SK-N-SH (cell line): ENCODE measurements at regions not wholly inside any gene's neighbourhood (a gene's known extent, or its start where the extent isn't known, plus 50 kb on each side); places are given as distances from the start of the nearest gene placed in this dataset.

ENCODE experiments used
- CTCF ChIA-PET: fragments of 300-600, 350-600 bp; formaldehyde crosslinking; extraction: SDS; loops from one replicate; lab custom pipeline; 2021; lab: Yijun Ruan, JAX
- POLR2A ChIA-PET: fragments of 350-600 bp; sonication (Branson Sonifier 250); formaldehyde crosslinking; extraction: SDS; loops from one replicate; lab custom pipeline; 2020; ENCODE audit warnings: antibody characterized with exemption, inconsistent platforms; lab: Yijun Ruan, JAX
- DNase-seq: peaks from one replicate; pipeline ENCODE4 v3.0.0; 2012
- H2AFZ ChIP-seq: fragments of 200-600 bp; sonication (generic); 2 replicates; pipeline ENCODE4 v1.8.1; 2016; ENCODE audit warnings: antibody characterized with exemption, mild to moderate bottlenecking, low read depth
- H3F3A ChIP-seq: fragments of 200-600 bp; sonication (generic); replicated peaks from 2 replicates; pipeline ENCODE3; 2016; ENCODE audit warnings: antibody characterized with exemption, mild to moderate bottlenecking; ENCODE audit not compliant: insufficient read depth
- H3K27ac ChIP-seq, 2 experiments: fragments of 200-500 bp in 1 of 2; fragments of 200-600 bp in 1 of 2; sonication (Bioruptor generic) in 1 of 2; sonication (generic), shearing (Covaris generic) in 1 of 2; 2 replicates each; pipeline versions ENCODE4 v1.5.1 to v1.6.1; 2014 to 2016; ENCODE audit warnings: low read depth in 2 of 2, inconsistent platforms in 1 of 2, low read length in 1 of 2, mild to moderate bottlenecking in 1 of 2, mixed read lengths in 1 of 2
- H3K27me3 ChIP-seq: fragments of 200-600 bp; sonication (generic), shearing (Covaris generic); 2 replicates; pipeline ENCODE4 v1.6.1; 2016; ENCODE audit warnings: mixed run types; ENCODE audit not compliant: insufficient read depth
- H3K36me3 ChIP-seq, 2 experiments: fragments of 200-500 bp in 1 of 2; fragments of 200-600 bp in 1 of 2; sonication (Bioruptor generic) in 1 of 2; sonication (generic) in 1 of 2; replicated peaks in 1 of 2; 2 replicates each; pipeline versions ENCODE3 to v1.5.1; 2014 to 2016; ENCODE audit warnings: low read length in 1 of 2, mild to moderate bottlenecking in 1 of 2; ENCODE audit not compliant: insufficient read depth in 2 of 2, control insufficient read depth in 1 of 2
- H3K4me1 ChIP-seq, 2 experiments: fragments of 200-500 bp in 1 of 2; fragments of 200-600 bp in 1 of 2; sonication (Bioruptor generic) in 1 of 2; sonication (generic), shearing (Covaris generic) in 1 of 2; 2 replicates each; pipeline versions ENCODE4 v1.5.1 to v1.6.1; 2014 to 2016; ENCODE audit warnings: low read depth in 1 of 2, low read length in 1 of 2, mixed run types in 1 of 2; ENCODE audit not compliant: insufficient read depth in 2 of 2, control insufficient read depth in 1 of 2
- H3K4me2 ChIP-seq: fragments of 200-600 bp; sonication (generic), shearing (Covaris generic); 2 replicates; pipeline ENCODE4 v1.6.1; 2017; ENCODE audit warnings: mixed run types
- H3K4me3 ChIP-seq, 2 experiments: fragments of 200-500 bp in 1 of 2; fragments of 200-600 bp in 1 of 2; sonication (Bioruptor generic) in 1 of 2; sonication (generic), shearing (Covaris generic) in 1 of 2; 2 replicates each; pipeline versions ENCODE4 v1.5.1 to v1.8.1; 2014 to 2016; ENCODE audit warnings: low read depth in 2 of 2, inconsistent platforms in 1 of 2, low read length in 1 of 2, mild to moderate bottlenecking in 1 of 2, mixed read lengths in 1 of 2, moderate library complexity in 1 of 2
- H3K79me2 ChIP-seq: fragments of 200-600 bp; sonication (generic); 2 replicates; pipeline ENCODE4 v1.8.1; 2017; ENCODE audit warnings: mild to moderate bottlenecking; ENCODE audit not compliant: insufficient read depth
- H3K9ac ChIP-seq: fragments of 200-600 bp; sonication (generic); 2 replicates; pipeline ENCODE4 v1.6.1; 2017; ENCODE audit warnings: mixed run types
- H3K9me2 ChIP-seq: fragments of 200-600 bp; sonication (generic); 2 replicates; pipeline ENCODE4 v1.6.1; 2017; ENCODE audit warnings: mixed run types
- H3K9me3 ChIP-seq: fragments of 200-600 bp; sonication (generic); 2 replicates; pipeline ENCODE4 v1.6.1; 2017; ENCODE audit warnings: mixed run types, mild to moderate bottlenecking, moderate library complexity
- H4K20me1 ChIP-seq: fragments of 200-600 bp; sonication (generic); 2 replicates; pipeline ENCODE4 v1.6.1; 2017; ENCODE audit warnings: mild to moderate bottlenecking, mixed run types; ENCODE audit not compliant: insufficient read depth
- EZH2phosphoT487 ChIP-seq: fragments of 200-600 bp; sonication (generic); IDR thresholded peaks from 2 replicates; pipeline ENCODE4 v1.6.1; 2017; ENCODE audit warnings: low read depth, mixed run types, mild to moderate bottlenecking, antibody characterized with exemption, moderate library complexity, borderline replicate concordance
- FOSL2 ChIP-seq: IDR thresholded peaks from 2 replicates; pipeline ENCODE4 v1.4.0; 2012; ENCODE audit warnings: low read depth, mild to moderate bottlenecking, moderate library complexity, borderline replicate concordance
- IRF3 ChIP-seq: fragments of 150-350 bp; IDR thresholded peaks from 2 replicates; pipeline ENCODE4 v1.6.1; 2016; ENCODE audit warnings: mild to moderate bottlenecking, low read depth, low read length
- MEF2A ChIP-seq: IDR thresholded peaks from 2 replicates; pipeline ENCODE4 v1.4.0; 2012; ENCODE audit warnings: low read depth, borderline replicate concordance
- NFIC ChIP-seq: IDR thresholded peaks from 2 replicates; pipeline ENCODE4 v1.4.0; 2012; ENCODE audit warnings: borderline replicate concordance
- NRF1 ChIP-seq: IDR thresholded peaks from 2 replicates; pipeline ENCODE4 v1.6.1; 2012; ENCODE audit warnings: low read depth, mild to moderate bottlenecking, low read length
- POLR2AphosphoS5 ChIP-seq: IDR thresholded peaks from 2 replicates; pipeline ENCODE4 v1.6.1; 2012; ENCODE audit warnings: low read depth, low read length
- RXRA ChIP-seq: IDR thresholded peaks from 2 replicates; pipeline ENCODE4 v1.4.0; 2012; ENCODE audit warnings: low read depth, mild to moderate bottlenecking, borderline replicate concordance
- TAF1 ChIP-seq: IDR thresholded peaks from 2 replicates; pipeline ENCODE4 v1.6.1; 2012; ENCODE audit warnings: low read depth, mild to moderate bottlenecking, low read length, moderate library complexity, borderline replicate concordance
- TCF12 ChIP-seq: IDR thresholded peaks from 2 replicates; pipeline ENCODE4 v1.4.0; 2012
- USF1 ChIP-seq: IDR thresholded peaks from 2 replicates; pipeline ENCODE4 v1.4.0; 2012; ENCODE audit warnings: low read depth, borderline replicate concordance
- ZBTB33 ChIP-seq: IDR thresholded peaks from 2 replicates; pipeline ENCODE4 v1.4.0; 2012; ENCODE audit warnings: low read depth, borderline replicate concordance
- WGBS: methylation state at CpG from one replicate; pipeline ENCODE4 v1.1.6; 2017; ENCODE audit warnings: low lambda C conversion rate; 5-methylcytosine and 5-hydroxymethylcytosine counted together

GRCh38 chr4:179544496-179544895, 2102.3 kb upstream of the AGA start:
- H3K79me2 ChIP-seq = no peaks in the 10 kb centered on the region
- no peaks in the 10 kb centered on the region for H3F3A ChIP-seq
- no peak overlapping the region for H3K27ac ChIP-seq
- ChIA-PET CTCF (no interaction called here), POLR2A (no interaction called here)
- 15% methylated on average over 1 of the region's 1 CpG for WGBS
- no peak overlapping the region for H3K9ac ChIP-seq
- no peaks in the 10 kb centered on the region for H3K9me2 ChIP-seq
- no peak for TF ChIP-seq USF1
- TF ChIP-seq IRF3 = no peak
- no peak for TF ChIP-seq MEF2A
- TF ChIP-seq ZBTB33 = no peak
- TF ChIP-seq NFIC = no peak
- no peak for TF ChIP-seq POLR2AphosphoS5
- no peak for TF ChIP-seq NRF1
- no peak for TF ChIP-seq RXRA
- TF ChIP-seq TAF1 = no peak
- no peak for TF ChIP-seq FOSL2
- TF ChIP-seq EZH2phosphoT487 = no peak
- H3K36me3 ChIP-seq = no peaks in the 10 kb centered on the region
- no peak overlapping the region for H3K4me2 ChIP-seq
- DNase-seq = no peak
- no peaks in the 10 kb centered on the region for H4K20me1 ChIP-seq
- no peaks in the 10 kb centered on the region; a peak in 1 of 4 replicates for H3K4me1 ChIP-seq
- H2AFZ ChIP-seq = no peak overlapping the region
- H3K4me3 ChIP-seq = no peak overlapping the region
- no peaks in the 10 kb centered on the region for H3K27me3 ChIP-seq
- H3K9me3 ChIP-seq = no peaks in the 10 kb centered on the region

GRCh38 chr4:179552131-179552530, 2109.9 kb upstream of the AGA start:
- Histone ChIP-seq H4K20me1 (no peaks in the 10 kb centered on the region), H3K79me2 (no peaks in the 10 kb centered on the region), H3K4me3 (no peak overlapping the region), H3K9me3 (no peaks in the 10 kb centered on the region; the same call in 1 of the 2 replicates), H3K9ac (no peak overlapping the region), H3K4me2 (no peak overlapping the region), H3K4me1 (no peaks in the 10 kb centered on the region), H3K9me2 (no peaks in the 10 kb centered on the region), H3F3A (no peaks in the 10 kb centered on the region), H3K27ac (no peak overlapping the region), H2AFZ (no peak overlapping the region), H3K36me3 (no peaks in the 10 kb centered on the region), H3K27me3 (no peaks in the 10 kb centered on the region)
- ChIA-PET POLR2A (interaction anchor here (0.6 kb wide), 1 partner anchor 507 kb away, joined by 3 read pairs; no protein-coding TSS in a partner anchor), CTCF (no interaction called here)
- no peak for DNase-seq
- no peak for TF ChIP-seq POLR2AphosphoS5
- no peak for TF ChIP-seq TCF12
- 4% methylated on average over 2 of the region's 2 CpGs for WGBS
